HEK293 (cell line): ENCODE measurements at regions not wholly inside any gene's neighbourhood (a gene's known extent, or its start where the extent isn't known, plus 50 kb on each side); places are given as distances from the start of the nearest gene placed in this dataset.

Source experiments
- CTCF ChIP-seq: fragments of 450-650 bp; formaldehyde crosslinking; IDR thresholded peaks from 2 replicates; pipeline ENCODE4 v1.5.1; 2016; ENCODE audit warnings: missing biosample characterization, missing genetic modification characterization
- KLF10 ChIP-seq: fragments of 450-650 bp; IDR thresholded peaks from 2 replicates; pipeline ENCODE4 v1.5.1; 2018; ENCODE audit warnings: missing biosample characterization, mild to moderate bottlenecking, missing genetic modification characterization
- ZBTB8A ChIP-seq: fragments of 450-650 bp; formaldehyde crosslinking; IDR thresholded peaks from 2 replicates; pipeline ENCODE4 v1.5.1; 2016; ENCODE audit warnings: missing biosample characterization, missing genetic modification characterization

- TF ChIP-seq CTCF (tag by site-specific recombination), result no peak
- TF ChIP-seq KLF10 (tag by site-specific recombination), result no peak
- TF ChIP-seq ZBTB8A (tag by site-specific recombination), result no peak
Measured at GRCh38 chr5:30108051-30108450, 1085.4 kb upstream of the CDH6 start.
